ENCODE measurements at regions not wholly inside any gene's neighbourhood (a gene's known extent, or its start where the extent isn't known, plus 50 kb on each side); places are given as distances from the start of the nearest gene placed in this dataset.

- no peak for TF ChIP-seq HSF1 (IDR thresholded peaks at IDR 0.05; ENCODE audit: low read depth, low read length)
- no peak for TF ChIP-seq EZH2 (IDR thresholded peaks at IDR 0.05; ENCODE audit: borderline replicate concordance, control insufficient read depth, low read depth, low read length)
- no peak for TF ChIP-seq RAD21 (IDR thresholded peaks at IDR 0.05; ENCODE audit: insufficient read depth, low read depth, low read length)
- TF ChIP-seq ESRRA (IDR thresholded peaks at IDR 0.05; ENCODE audit: low read length): no peak
- TF ChIP-seq CTCF (IDR thresholded peaks at IDR 0.05 in 2 of 3, conservative IDR thresholded peaks at IDR 0.05 in 1 of 3; ENCODE audit: control insufficient read depth in 2 of 3, extremely low read depth in 1 of 3, insufficient read depth in 1 of 3, low read depth in 3 of 3, low read length in 3 of 3): no peak
- no peak for TF ChIP-seq CHD2 (IDR thresholded peaks at IDR 0.05; ENCODE audit: borderline replicate concordance, low read depth, low read length)
Observed at GRCh38 chr10:59109826-59110225, 66.6 kb upstream of the PHYHIPL start.

All from GM12878 (cell line).